HCT116 (cell line): ENCODE measurements at regions not wholly inside any gene's neighbourhood (a gene's known extent, or its start where the extent isn't known, plus 50 kb on each side); places are given as distances from the start of the nearest gene placed in this dataset.

Experiments used
- ATAC-seq: fragments of 200-7000 bp; cut with Tn5 transposase; 2 replicates; pipeline ENCODE4 v1.9.1; 2020; ENCODE audit warnings: mild to moderate bottlenecking, moderate library complexity
- BruUV-seq: library from RNA; stranded (reverse); fragments of 400-500 nt; replicated peaks from 2 replicates; lab custom pipeline; 2021; lab: Mats Ljungman, UMichigan
- CTCF ChIA-PET: fragments of 300-600 bp; sonication (Branson Sonifier 250); formaldehyde crosslinking; loops from one replicate; lab custom pipeline; 2021; ENCODE audit warnings: antibody characterized with exemption; lab: Charles Lee
- POLR2A ChIA-PET: fragments of 300-600, 350-600 bp; sonication (Branson Sonifier 250); formaldehyde crosslinking; loops from one replicate; lab custom pipeline; 2021; ENCODE audit warnings: antibody characterized with exemption; lab: Charles Lee
- RAD21 ChIA-PET, 2 experiments: fragments of 300-600 bp; sonication (Branson Sonifier 250); formaldehyde crosslinking; loops; one replicate each; lab custom pipeline; 2023; ENCODE audit warnings: low total read pairs in 2 of 2; ENCODE audit not compliant: uncharacterized antibody in 2 of 2, unreplicated experiment in 2 of 2, low non-redundant PET in 1 of 2; lab: Charles Lee
- DNase-seq: peaks from one replicate; pipeline ENCODE4 v3.0.0-alpha.2; 2010; ENCODE audit warnings: low read depth, low spot score
- H2AFZ ChIP-seq: fragments of 200-600 bp; shearing (Covaris generic), sonication (generic); 2 replicates; pipeline ENCODE4 v1.6.1; 2017; ENCODE audit warnings: low read depth, mixed run types, mixed read lengths, antibody characterized with exemption, low read length; ENCODE audit not compliant: poor library complexity, severe bottlenecking
- H3K27ac ChIP-seq: 2 replicates; pipeline ENCODE4 v1.5.1; 2012; ENCODE audit warnings: low read depth, low read length
- H3K27me3 ChIP-seq: fragments of 200-600 bp; sonication (generic); 2 replicates; pipeline ENCODE4 v1.6.1; 2016; ENCODE audit warnings: mixed run types, low read length, mixed read lengths; ENCODE audit not compliant: insufficient read depth
- H3K36me3 ChIP-seq, 2 experiments: fragments of 200-500 bp in 1 of 2; fragments of 200-600 bp in 1 of 2; sonication (Bioruptor generic) in 1 of 2; sonication (generic) in 1 of 2; 2 replicates each; pipeline versions ENCODE4 v1.5.1 to v1.6.1; 2014 to 2016; ENCODE audit warnings: low read length in 2 of 2, inconsistent platforms in 1 of 2, mixed read lengths in 1 of 2, mixed run types in 1 of 2; ENCODE audit not compliant: insufficient read depth in 2 of 2, control insufficient read depth in 1 of 2
- H3K4me1 ChIP-seq, 2 experiments: fragments of 200-600 bp in 1 of 2; sonication (generic) in 1 of 2; 2 replicates each; pipeline versions ENCODE4 v1.5.1 to v1.6.1; 2012 to 2017; ENCODE audit warnings: low read length in 2 of 2, inconsistent platforms in 1 of 2, mild to moderate bottlenecking in 1 of 2, mixed read lengths in 1 of 2, mixed run types in 1 of 2, moderate library complexity in 1 of 2; ENCODE audit not compliant: insufficient read depth in 2 of 2, control insufficient read depth in 1 of 2
- H3K4me2 ChIP-seq: fragments of 200-600 bp; sonication (generic); 2 replicates; pipeline ENCODE4 v1.6.1; 2017; ENCODE audit warnings: mixed run types, low read length, mixed read lengths
- H3K4me3 ChIP-seq, 2 experiments: fragments of 200-600 bp in 1 of 2; sonication (generic) in 1 of 2; replicated peaks in 1 of 2; 2 replicates each; pipeline ENCODE4 v1.5.1; 2011 to 2016; ENCODE audit warnings: low read length in 2 of 2, control low read depth in 1 of 2, low read depth in 1 of 2, mild to moderate bottlenecking in 1 of 2, mixed read lengths in 1 of 2, mixed run types in 1 of 2
- H3K79me2 ChIP-seq: fragments of 200-600 bp; sonication (generic); 2 replicates; pipeline ENCODE4 v1.6.1; 2017; ENCODE audit warnings: mild to moderate bottlenecking, mixed run types, low read length, moderate library complexity, mixed read lengths; ENCODE audit not compliant: insufficient read depth
- H3K9ac ChIP-seq: fragments of 200-600 bp; sonication (generic); 2 replicates; pipeline ENCODE4 v1.6.1; 2016; ENCODE audit warnings: low read length, mixed read lengths
- H3K9me2 ChIP-seq: fragments of 200-600 bp; sonication (generic), shearing (Covaris generic); 2 replicates; pipeline ENCODE4 v1.6.1; 2017; ENCODE audit warnings: mixed run types, mild to moderate bottlenecking, moderate library complexity; ENCODE audit not compliant: insufficient read depth
- H3K9me3 ChIP-seq, 2 experiments: fragments of 200-500 bp in 1 of 2; fragments of 200-600 bp in 1 of 2; sonication (Bioruptor generic) in 1 of 2; sonication (generic) in 1 of 2; 2 replicates each; pipeline ENCODE4 v1.6.1; 2014 to 2017; ENCODE audit warnings: low read length in 2 of 2, mixed read lengths in 2 of 2, inconsistent platforms in 1 of 2, low read depth in 1 of 2, mild to moderate bottlenecking in 1 of 2, mixed run types in 1 of 2, moderate library complexity in 1 of 2; ENCODE audit not compliant: control insufficient read depth in 1 of 2, insufficient read depth in 1 of 2
- H4K20me1 ChIP-seq: fragments of 200-600 bp; sonication (generic), shearing (Covaris generic); 2 replicates; pipeline ENCODE4 v1.6.1; 2017; ENCODE audit warnings: mixed run types, mild to moderate bottlenecking, moderate library complexity; ENCODE audit not compliant: insufficient read depth
- CEBPB ChIP-seq: IDR thresholded peaks from 2 replicates; pipeline ENCODE4 v1.6.1; 2012; ENCODE audit warnings: low read depth
- ELF1 ChIP-seq: IDR thresholded peaks from 2 replicates; pipeline ENCODE4 v1.6.1; 2012; ENCODE audit warnings: low read depth, borderline replicate concordance
- REST ChIP-seq: IDR thresholded peaks from 2 replicates; pipeline ENCODE4 v1.6.1; 2012; ENCODE audit warnings: low read depth
- intact Hi-C: fragments of 100-400 bp; cut with micrococcal nuclease; formaldehyde crosslinking; loops from 2 replicates; pipeline ENCODE4 v1.10.0; 2022

- intact Hi-C loops: no loop called here
- RAD21 ChIA-PET: no interaction called here
These were observed 615.0 kb upstream of the RGMB start for GRCh38 chr5:98158440-98158839.

More at GRCh38 chr5:98158440-98158839, 615.0 kb upstream of the RGMB start:
- Histone ChIP-seq H3K27me3 (no peaks in the 10 kb centered on the region), H3K4me2 (no peak overlapping the region), H2AFZ (no peak overlapping the region)
- TF ChIP-seq REST: no peak
- TF ChIP-seq ELF1: no peak
- no peak for TF ChIP-seq CEBPB
- TF ChIP-seq, all 23 proteins: peak for 0
- H4K20me1 ChIP-seq: no peaks in the 10 kb centered on the region
- DNase-seq (no peak), ATAC-seq (no peak)
- ChIA-PET POLR2A (no interaction called here), CTCF (no interaction called here)
- no peaks in the 10 kb centered on the region for H3K79me2 ChIP-seq
- H3K4me1 ChIP-seq: no peaks in the 10 kb centered on the region
- BruUV-seq: no TSS peak
- no peaks in the 10 kb centered on the region for H3K9me2 ChIP-seq
- no peak overlapping the region for H3K27ac ChIP-seq
- H3K9me3 ChIP-seq: no peaks in the 10 kb centered on the region
- no peak overlapping the region for H3K4me3 ChIP-seq
- H3K36me3 ChIP-seq: no peaks in the 10 kb centered on the region
- H3K9ac ChIP-seq: no peak overlapping the region
